HG02623 (cell line): ENCODE measurements at regions not wholly inside any gene's neighbourhood (a gene's known extent, or its start where the extent isn't known, plus 50 kb on each side); places are given as distances from the start of the nearest gene placed in this dataset.

Experiments
- ATAC-seq: cut with Tn5 transposase; IDR thresholded peaks from one replicate; pipeline ENCODE4 v1.9.1; 2021; ENCODE audit warnings: moderate library complexity; ENCODE audit not compliant: unreplicated experiment

DNA sequence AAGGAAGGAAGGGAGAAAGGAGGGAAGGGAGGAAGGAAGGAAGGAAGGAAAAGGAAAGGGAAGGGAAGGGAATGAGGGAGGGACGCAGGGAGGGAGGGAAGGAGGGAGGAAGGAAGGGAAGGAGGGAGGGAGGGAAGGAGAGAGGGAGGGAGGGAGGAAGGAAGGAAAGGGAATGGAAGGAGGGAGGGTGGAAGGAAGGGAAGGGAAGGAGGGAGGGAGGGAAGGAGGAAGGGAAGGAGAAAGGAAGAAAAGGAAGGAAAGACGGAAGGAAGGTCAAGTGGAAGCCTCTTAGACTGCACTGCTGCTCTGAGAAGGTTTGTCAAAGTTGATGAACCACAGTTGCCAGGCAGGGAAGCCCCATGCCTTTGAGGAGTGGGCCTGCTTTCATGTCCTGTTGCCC lies 324.3 kb upstream of the ZFP64 start:
- ATAC-seq: no peak

DNA sequence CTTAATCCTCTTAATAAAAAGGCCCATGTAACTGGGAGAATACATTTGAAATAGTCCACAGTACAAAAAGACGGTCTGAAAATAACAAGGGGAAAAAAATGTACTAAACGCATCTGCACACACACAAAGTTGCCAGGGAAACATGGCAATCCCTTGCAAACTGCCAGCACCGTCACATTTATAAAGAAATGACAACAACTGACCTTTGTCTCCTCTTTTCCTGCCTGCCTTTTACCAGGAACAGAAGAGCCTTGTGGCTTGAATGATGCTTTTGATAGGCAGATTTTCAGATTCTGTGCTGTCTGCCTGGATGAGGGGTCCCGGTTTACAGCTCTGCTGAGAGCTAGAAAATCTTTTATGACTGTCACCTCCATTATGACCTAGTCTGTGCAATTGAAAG lies 308.6 kb upstream of the ZFP64 start:
- no peak for ATAC-seq

- ATAC-seq: no peak
Observed at GRCh38 chr20:52497731-52498130, 306.2 kb upstream of the ZFP64 start.

DNA sequence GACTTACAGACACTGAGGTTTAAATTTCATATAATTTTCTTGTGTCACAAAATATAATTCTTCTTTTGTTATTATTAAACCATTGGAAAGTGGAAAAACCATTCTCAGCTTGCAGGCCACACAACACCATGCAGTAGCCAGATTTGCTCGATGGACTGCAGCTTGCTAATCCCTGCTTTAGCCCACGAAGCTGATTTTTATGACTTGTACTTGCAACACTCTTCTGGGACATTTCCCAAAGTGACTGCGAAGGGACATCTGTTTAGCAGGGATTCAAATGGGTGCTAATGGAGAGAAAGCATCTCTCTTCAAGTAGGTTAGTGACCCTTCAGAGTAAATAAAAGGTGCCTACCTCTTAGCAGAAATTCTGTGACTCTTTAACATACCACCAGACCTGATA lies 304.6 kb upstream of the ZFP64 start:
- no peak for ATAC-seq

DNA sequence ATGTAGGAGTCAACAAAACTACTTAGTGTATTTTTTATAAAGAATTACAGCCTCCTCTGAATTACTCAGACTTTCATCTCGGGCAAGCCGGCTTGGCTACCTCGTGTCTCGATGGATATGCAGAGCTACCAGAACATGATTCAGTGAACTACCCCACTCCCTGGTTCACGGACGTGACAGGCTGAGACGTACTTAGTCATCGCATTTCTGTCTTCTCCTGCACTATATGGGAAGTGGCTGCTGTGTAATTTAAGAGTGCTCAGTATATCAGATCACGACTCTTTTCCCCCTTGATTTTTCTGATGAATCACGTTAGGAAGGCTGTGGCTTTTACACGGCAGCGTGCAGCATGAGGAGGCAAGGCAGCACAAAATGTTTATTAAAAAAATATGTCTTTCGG lies 302.7 kb upstream of the ZFP64 start:
- ATAC-seq: no peak

GRCh38 chr20:52493171-52493721 lies 301.7 kb upstream of the ZFP64 start:
- no peak for ATAC-seq

DNA sequence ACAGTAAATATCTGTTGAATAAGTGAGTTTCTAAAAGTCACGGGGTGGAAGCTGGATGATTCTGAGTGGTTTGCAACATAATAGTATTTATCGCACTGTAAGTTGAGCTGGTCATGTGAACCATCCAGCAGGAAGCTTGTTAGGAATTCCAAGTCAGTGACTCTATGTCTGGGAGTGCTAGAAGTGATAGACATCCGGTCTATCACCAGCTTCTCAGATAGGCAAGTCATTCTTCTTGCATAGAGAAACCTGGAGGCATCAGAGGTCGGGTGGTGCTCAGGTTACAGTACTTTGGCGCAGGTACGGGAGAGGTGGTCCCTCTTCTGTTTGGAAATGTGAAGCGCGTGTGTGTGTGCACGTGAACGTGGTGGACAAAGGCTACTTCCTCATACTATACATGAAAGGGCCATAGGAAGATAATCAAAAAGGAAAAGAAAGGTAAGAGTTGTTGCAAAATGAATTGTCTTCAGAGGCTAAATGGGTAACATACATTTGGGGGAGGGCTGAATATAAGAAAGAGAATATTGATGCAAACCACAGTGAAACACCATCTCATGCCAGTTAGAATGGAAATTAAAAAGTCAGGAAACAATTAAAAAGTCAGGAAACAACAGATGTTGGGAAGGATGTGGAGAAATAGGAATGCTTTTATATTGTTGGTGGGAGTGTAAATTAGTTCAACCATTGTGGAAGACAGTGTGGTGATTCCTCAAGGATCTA lies 299.3 kb upstream of the ZFP64 start:
- ATAC-seq: no peak

DNA sequence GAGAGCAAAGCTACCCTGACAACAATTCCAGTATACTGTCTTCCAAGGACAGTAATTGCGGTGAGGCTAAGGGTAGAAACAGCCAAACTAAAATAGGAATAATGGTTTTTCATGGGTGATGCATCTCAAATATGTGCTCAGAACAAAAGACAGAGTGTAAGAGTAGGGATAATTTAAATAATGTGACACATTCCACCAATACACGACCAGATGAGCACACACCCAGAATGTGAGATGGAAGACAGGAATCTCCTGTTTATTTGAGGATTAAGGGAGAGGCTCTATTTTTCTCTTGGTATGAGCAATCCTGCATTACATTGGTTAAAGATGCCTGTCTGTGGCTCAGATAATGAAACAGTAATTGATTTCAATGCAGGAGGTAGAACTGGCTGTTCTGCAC lies 292.9 kb upstream of the ZFP64 start:
- no peak for ATAC-seq

DNA sequence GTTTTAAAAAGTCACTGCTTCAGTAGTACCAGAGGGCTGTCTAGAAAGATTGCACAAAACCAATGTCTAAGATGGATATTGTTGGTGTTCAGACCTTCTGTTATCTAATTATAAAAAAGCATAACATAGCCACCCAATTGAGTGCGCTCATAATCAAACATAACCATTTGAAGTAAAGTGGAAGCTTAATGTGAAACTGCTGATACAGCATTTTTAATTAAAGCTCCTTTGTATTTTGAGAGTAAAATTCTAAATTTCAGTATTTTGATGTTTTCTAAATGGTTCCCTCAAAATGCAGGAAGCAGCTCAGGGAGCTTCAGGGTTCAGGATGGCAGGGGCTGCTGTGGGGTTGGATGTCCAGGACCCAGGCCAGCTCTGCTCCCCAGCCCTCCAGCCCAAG lies 291.8 kb upstream of the ZFP64 start:
- ATAC-seq: no peak

DNA sequence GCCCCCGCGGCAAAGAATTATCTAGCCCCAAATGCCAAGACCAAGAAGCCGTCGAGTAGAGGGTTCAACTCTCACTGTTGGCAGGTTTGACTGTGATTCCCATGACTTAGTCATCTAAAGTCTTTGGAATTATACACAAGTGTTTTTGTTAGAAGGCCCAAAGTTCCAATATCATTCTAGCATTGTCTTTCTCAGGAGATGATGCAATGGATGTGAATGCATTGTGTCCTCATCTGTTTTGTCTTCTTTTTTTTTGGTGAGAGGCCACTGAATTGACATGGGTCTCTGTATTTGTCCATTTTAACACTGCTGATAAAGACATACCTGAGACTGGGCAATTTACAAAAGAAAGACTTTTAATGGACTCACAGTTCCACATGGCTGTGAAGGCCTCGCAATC lies 290.5 kb upstream of the ZFP64 start:
- no peak for ATAC-seq

GRCh38 chr20:52481443-52481842 lies 289.9 kb upstream of the ZFP64 start:
- no peak for ATAC-seq

GRCh38 chr20:52476074-52476750 lies 284.6 kb upstream of the ZFP64 start:
- no peak for ATAC-seq

DNA sequence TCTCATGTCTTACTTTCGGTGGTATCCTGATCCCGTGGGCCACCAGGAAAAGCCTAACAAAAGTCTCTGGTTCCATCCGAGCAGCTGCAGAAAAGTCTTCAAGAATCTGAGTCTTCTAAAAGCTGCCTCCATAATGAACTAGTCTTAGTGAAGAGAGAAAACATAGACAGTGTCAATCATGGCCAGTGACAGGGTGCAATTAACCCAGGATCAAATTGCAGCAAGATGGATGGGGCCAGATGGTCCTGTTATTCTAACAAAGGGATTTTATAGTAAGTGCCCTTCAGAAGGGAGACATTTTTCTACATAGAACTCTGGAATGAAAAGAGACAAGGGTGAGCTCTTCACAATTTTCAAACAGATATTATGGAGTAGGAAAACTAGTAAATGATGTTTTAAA lies 281.6 kb upstream of the ZFP64 start:
- ATAC-seq: no peak

GRCh38 chr20:52470561-52470960 lies 279.0 kb upstream of the ZFP64 start:
- no peak for ATAC-seq

GRCh38 chr20:52469128-52469527 lies 277.5 kb upstream of the ZFP64 start:
- no peak for ATAC-seq

DNA sequence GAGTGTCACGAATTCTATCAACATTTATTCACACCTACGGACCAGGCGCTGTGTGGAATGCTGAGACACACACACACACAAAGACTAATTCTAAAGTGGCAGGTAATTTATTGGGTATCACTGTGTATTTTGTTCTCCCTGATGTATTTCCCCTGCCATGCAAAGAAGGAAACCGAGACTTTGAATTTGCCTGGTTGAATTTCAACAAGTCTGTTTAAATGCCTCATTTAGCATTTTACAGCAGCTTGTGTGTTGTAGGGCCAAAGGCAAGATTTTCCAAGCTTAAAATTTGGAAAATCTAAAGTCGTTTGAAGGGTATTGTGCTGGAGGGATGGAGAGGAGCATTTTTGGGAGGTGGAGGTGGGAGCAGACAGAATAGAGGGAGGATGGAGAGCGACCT lies 274.4 kb upstream of the ZFP64 start:
- ATAC-seq: no peak

GRCh38 chr20:52461582-52461981 lies 270.0 kb upstream of the ZFP64 start:
- no peak for ATAC-seq

- ATAC-seq: no peak
Observed at GRCh38 chr20:52459150-52459549, 267.6 kb upstream of the ZFP64 start.

DNA sequence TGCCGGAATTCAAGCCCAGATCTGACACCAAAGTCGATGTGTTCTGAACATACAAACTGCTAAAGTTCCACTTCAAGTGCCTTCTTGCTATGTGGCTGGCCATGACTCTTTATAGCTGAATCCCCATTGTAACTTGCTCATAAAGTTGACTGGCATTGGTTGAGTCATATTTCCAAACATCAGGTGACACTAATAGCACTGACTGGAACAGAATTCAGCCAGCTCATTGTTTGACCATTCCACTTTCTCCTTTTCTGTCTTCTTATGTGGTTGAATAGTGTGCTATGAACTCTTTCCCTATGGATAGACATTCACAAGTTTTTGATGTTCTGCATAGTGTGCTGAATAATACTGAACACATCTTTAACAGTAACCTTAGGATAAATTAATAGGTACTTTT lies 266.2 kb upstream of the ZFP64 start:
- ATAC-seq: no peak

DNA sequence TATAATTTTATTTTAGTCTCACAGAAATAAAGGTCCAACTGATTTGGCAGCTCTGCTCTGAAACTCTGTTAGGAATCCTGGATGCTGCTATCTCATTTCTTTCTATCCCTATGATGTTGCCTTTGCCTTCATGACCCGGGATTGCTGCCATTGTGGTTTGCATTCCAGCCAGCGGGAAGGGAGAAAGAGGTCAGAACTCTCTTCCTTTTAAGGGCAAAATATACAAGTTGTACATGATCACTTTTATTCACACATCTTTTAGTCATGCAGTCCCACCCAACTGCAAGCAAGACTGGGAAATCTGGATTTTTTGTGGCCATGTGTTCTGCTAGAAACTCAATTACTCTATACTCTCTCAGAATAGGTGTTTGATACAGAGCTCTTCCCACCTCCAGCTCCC lies 263.1 kb upstream of the ZFP64 start:
- no peak for ATAC-seq

DNA sequence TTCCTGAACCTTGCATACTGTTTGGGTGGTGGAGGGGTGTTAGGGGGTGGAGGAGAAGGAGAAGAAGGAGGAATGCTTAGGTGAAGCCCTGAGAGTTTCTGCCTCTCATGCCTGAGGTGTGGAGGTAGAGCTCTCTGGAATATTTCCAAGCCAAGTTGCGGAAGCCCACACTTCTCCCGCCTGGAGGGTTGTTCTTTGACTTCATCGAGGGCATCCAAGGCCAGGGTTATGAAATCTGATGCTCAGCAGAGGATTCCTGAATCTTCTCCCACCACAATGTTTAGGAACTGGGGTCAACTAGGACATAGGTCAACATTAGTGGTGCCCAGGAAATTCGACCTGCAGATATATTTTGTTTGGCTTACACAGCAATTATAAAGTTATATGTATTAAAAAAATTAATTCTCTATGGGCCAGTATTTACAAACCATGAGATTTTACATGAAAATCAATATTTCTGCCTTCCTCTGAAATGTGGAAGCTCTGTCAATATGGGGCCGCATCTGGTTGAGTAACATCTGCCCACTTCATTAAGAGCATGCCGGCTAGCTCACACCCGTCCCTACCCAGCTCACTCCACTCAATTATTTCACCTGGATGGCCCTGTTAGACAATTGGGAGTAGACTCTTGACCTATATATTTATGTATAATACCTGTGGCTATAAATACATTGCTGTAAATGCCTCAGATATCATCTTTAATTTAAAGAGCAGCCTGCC lies 257.1 kb upstream of the ZFP64 start:
- no peak for ATAC-seq

GRCh38 chr20:52447225-52447551 lies 255.6 kb upstream of the ZFP64 start:
- ATAC-seq: no peak
